DMS79 (cell line): ENCODE measurements at regions not wholly inside any gene's neighbourhood (a gene's known extent, or its start where the extent isn't known, plus 50 kb on each side); places are given as distances from the start of the nearest gene placed in this dataset.
A peak's percentile ranks its signal among the peaks of the same experiment; 100 is the strongest.
"Not testable (repeated sequence)": the region's sequence is repeated elsewhere in the genome, so short reads cannot be mapped to it uniquely, and the experiment has no call there.

Source experiments
- DNase-seq: peaks from one replicate; lab custom pipeline; 2025; lab: John Stamatoyannopoulos, UW

GRCh38 chr5:99441235-99441634 is 512.4 kb upstream of the CHD1 start:
- DNase-seq, result no peak

- no peak for DNase-seq
These were observed 509.8 kb upstream of the CHD1 start for GRCh38 chr5:99438619-99439018.

GRCh38 chr5:99437986-99438385 is 509.2 kb upstream of the CHD1 start:
- DNase-seq, result no peak

- DNase-seq, result not testable (repeated sequence)
These were observed 494.6 kb upstream of the CHD1 start for GRCh38 chr5:99423396-99423795.

GRCh38 chr5:99418640-99419039 is 489.8 kb upstream of the CHD1 start:
- not testable (repeated sequence) for DNase-seq

GRCh38 chr5:99410386-99410785 is 481.6 kb upstream of the CHD1 start:
- not testable (repeated sequence) for DNase-seq

GRCh38 chr5:99404764-99405302 is 476.0 kb upstream of the CHD1 start:
- DNase-seq, result not testable (repeated sequence)

GRCh38 chr5:99400571-99400970 is 471.8 kb upstream of the CHD1 start:
- not testable (repeated sequence) for DNase-seq

- DNase-seq, result no peak
These were observed 470.2 kb upstream of the CHD1 start for GRCh38 chr5:99398976-99399375.

- no peak for DNase-seq
These were observed 457.7 kb upstream of the CHD1 start for GRCh38 chr5:99386406-99387077.

- DNase-seq, result no peak
These were observed 450.4 kb upstream of the CHD1 start for GRCh38 chr5:99379187-99379586.

GRCh38 chr5:99378443-99378842 is 449.6 kb upstream of the CHD1 start:
- no peak for DNase-seq

- peak; percentile 41 for DNase-seq
These were observed 441.2 kb upstream of the CHD1 start for GRCh38 chr5:99369797-99370593.

- no peak for DNase-seq
These were observed 439.9 kb upstream of the CHD1 start for GRCh38 chr5:99368726-99369125.

- no peak for DNase-seq
These were observed 427.1 kb upstream of the CHD1 start for GRCh38 chr5:99355881-99356280.

- DNase-seq, result no peak
These were observed 421.0 kb upstream of the CHD1 start for GRCh38 chr5:99349787-99350186.

- no peak for DNase-seq
These were observed 419.8 kb upstream of the CHD1 start for GRCh38 chr5:99348597-99348996.

GRCh38 chr5:99339758-99340157 is 411.0 kb upstream of the CHD1 start:
- DNase-seq, result not testable (repeated sequence)

GRCh38 chr5:99334936-99335335 is 406.1 kb upstream of the CHD1 start:
- DNase-seq, result no peak

GRCh38 chr5:99331061-99331460 is 402.3 kb upstream of the CHD1 start:
- peak; percentile 39 for DNase-seq

- DNase-seq, result no peak
These were observed 391.6 kb upstream of the CHD1 start for GRCh38 chr5:99320436-99320835.

- DNase-seq, result no peak
These were observed 388.3 kb upstream of the CHD1 start for GRCh38 chr5:99317136-99317535.

GRCh38 chr5:99316484-99316883 is 387.7 kb upstream of the CHD1 start:
- no peak for DNase-seq
